ENCODE measurements at regions not wholly inside any gene's neighbourhood (a gene's known extent, or its start where the extent isn't known, plus 50 kb on each side); places are given as distances from the start of the nearest gene placed in this dataset.
"Not testable (repeated sequence)": the region's sequence is repeated elsewhere in the genome, so short reads cannot be mapped to it uniquely, and the experiment has no call there.

DNA sequence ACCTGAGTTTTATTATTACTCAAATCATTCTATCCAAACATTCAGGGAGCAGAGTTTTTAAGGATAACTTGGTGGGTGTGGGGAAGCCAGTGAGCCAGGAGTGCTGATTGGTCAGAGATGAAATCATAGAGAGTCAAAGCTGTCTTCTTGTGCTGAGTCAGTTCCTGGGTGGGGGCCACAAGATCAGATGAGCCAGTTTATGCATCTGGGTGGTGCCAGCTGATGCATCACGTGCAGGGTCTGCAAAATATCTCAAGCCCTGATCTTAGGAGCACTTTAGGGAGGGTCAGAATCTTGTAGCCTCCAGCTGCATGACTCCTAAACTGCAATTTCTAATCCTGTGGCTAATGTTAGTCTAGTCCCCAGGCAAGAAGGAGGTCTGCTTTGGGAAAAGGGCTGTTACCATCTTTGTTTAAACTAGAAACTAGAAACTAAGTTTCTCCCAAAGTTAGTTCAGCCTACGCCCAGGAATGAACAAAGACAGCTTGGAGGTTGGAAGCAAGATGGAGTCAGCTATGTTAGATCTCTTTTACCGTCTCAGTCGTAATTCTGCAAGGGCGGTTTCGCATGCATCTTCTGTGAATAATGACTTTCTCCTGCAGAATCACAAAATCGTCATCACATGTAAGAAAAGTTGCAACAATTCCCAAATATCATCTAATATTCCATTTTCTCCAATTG lies 97.5 kb downstream of the ZNF664 start:
- DNase-seq: not testable (repeated sequence)

DNA sequence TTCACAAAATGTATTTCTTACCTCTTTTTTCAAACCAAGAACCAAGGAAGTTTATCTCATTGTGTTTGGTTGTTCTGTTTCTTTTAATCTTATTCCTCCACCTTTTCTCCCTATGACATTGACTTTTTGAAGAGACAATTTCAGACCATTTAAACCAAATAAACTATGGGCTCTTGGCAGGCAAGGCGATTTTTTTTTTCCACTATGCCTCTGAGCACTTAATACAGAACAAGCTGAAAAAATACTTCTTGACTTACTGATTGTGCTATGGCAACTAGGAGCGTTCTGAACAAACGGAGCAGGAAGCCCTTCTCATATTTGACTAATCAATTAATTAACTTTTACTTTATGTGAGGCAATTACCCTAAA lies 98.0 kb downstream of the ZNF664 start:
- no peak for DNase-seq

DNA sequence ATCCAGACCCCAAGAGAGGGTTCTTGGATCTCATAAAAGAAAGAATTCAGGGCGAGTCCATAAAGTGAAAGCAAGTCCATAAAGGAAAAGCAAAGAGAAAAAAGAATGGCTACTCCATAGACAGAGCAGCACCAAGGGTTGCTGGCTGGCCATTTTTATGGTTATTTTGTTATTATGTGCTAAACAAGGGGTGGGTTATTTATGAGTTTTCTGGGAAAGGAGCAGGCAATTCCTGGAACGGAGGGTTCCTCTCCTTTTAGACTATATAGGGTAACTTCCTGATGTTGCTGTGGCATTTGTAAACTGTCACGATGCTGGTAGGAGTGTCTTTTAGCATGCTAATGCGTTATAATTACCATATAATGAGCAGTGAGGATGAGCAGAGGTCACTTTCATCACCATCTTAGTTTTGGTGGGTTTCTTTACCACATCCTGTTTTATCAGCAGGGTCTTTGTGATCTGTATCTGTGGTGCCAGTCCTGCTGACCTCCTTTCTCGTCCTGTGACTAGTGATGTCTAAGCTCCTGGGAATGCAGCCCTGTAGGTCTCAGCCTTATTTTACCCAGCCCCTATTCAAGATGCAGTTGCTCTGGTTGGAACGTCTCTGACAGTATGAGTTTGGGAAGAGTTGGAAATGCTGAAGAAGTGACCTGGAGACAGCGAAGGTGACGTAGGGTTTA lies 100.5 kb downstream of the ZNF664 start:
- no peak for DNase-seq

DNA sequence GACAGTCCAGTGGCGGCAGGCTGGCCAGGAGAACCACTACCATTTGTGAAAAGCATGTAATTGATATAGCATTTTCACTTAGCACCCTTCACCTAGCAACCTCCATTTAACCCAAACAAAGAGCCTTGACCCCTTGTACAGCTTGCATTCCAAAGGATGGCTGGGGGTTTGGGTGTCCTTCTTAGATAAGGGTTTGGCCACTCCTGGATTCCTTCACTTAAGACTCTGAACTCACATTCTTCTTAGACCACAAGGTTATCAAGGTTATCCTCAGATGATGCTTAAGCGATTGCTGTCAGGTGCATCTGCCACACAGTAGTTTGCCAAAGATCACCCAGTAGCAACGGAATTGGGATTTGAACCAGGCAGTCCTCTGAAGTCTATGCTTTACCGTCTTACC lies 102.8 kb downstream of the ZNF664 start:
- no peak for DNase-seq

DNA sequence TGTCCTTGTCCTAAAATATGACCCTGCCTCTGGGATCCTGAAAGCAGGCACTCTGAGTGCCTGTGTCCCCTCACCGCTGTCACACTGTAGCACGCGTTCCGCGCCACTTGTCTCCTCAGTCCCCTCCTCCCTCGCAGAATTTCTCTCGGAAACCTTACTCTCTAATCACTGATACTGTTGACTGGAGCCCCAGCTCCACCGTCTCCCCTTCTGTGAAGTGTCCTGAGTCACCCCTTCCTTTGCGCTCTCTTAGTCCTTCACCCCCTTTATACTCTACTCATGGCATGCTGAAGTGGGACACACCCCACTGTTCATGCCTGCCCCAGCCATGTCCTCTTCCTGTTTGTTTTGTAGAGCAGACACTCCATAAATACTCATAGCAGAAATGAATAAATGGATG lies 104.7 kb downstream of the ZNF664 start:
- no peak for DNase-seq

DNA sequence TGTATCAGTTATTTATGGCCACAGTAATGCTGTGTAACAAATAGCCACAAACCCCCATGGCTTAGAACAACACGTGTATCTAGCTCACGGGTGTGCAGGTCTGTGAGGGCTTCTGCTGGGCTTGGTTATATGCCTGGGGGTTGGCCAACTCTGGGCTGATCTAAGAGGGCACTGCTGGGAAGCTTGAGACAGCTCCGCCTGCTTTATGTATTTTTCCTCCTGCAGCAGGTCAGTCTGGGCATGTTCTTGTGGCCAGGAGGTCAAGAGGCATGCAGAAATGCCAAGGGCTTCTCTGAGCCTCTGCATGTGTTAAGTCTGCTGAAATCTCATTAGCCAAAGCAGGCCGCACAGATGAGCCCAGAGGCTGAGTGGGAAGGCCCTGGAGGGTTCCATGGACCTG lies 105.8 kb downstream of the ZNF664 start:
- DNase-seq: no peak

DNA sequence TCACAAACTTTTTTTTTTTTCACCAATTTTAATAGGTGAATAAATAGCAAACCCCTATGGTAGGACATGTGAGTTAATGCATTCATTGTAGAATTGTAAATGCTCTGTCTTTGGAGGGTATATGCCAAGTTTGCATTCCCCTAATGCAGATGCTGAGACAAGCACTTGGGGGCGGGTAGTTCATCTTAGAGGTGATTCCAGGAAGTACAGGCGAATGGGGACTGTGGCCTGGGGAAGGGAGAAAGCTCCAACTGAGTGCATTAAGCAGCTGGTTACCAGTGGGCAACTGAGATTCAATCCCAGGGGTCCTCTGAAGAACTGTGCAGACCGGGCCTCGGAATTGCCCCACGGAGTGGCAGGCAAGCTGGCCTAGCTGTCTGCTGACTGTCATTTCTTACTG lies 107.6 kb downstream of the ZNF664 start:
- no peak for DNase-seq

DNA sequence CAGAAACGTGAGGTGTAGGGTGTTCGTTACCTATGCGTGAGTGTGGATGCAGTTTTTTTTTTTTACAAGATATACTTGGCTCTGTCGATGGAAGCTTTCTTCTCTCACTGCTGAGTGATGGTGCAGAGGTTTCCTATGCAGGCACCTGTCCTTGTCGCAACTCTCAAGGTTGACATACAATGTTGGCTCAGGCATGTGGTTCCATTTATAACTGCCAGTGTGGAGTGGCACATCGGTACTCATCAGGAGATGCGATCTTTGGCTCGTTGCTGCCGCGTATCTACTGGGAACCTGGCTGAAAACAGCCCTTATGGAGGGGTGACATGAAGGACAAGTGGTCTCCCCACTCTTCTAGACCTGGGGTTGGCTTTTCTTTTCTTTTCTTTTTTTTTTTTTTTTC lies 109.0 kb downstream of the ZNF664 start:
- no peak for DNase-seq

DNA sequence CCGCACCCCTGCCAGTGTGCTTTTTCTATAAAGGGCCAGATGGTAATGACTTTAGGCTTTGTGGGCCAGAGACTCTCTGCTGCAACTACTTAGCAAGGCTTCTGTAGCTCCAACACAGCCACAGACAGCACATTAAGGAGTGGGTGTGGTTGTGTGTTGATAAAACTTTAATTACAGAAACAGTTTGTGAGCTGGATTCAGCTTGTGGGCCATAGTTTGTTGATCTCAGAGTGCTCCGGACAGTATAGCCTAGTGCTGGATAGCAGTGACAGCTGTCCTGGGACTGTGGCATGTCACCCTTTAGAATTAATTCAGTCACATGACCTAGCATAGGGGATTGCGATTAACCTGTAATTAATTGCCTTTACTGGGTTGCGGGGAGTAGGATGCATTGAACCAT lies 109.7 kb downstream of the ZNF664 start:
- no peak for DNase-seq

DNA sequence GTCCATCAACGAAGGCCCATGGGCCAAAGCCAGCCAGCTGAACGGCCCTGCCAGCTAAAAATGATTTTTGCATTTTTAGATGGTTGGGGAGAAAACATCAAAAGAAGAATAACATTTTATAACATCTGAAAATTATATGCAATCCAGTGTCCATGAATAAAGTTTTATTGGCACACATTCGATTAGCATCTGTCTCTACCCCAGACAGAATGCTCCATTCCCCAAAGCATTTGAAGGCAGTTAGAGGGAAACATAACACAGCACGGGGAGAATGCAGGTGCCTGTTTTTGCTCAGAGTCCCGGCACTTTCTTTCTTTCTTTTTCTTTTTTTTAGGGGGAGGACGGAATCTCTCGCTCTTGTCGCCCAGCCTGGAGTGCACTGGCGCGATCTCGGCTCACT lies 110.7 kb downstream of the ZNF664 start:
- no peak for DNase-seq

DNA sequence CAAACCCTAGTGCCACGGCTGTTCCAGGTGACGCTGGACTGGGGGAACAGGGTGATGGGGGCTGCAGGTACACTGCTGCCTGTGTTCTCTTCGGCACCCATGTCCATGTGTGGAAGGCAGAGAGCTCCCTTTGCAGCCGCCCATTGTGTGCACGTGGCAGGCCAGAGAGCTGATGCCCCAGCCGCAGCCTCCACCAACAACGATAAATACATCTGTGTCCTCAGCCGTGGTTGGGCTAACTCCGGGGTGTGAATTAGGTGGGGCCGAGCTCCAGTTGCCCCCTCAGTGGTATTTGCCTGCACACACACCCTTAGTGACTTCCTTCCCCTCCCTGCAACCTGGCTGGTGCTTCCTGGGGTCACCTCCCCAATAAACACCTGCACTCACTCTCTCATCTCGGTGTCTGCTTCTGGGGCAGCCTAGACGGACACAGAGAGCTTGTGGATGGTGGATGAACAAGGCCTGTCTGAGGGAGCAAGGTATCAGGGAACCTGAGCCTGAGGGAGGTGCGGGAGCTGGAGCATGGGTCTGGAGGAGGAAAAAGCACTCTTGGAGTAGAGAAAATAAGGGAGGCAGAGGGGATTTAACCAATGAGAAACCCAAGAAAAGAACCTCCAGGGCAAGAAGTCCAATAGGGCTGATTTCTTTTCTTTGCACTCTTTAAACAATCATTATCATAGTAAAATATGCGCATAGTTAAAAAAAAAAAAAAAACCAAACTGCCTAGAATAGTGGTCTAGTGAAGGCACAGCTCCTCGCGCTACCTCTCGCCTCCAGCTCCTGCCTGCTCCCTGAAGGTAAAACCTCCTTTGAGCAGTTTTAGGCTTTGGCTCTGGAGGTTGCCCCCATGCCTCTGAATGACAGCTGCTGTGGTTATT lies 112.6 kb downstream of the ZNF664 start:
- no peak for DNase-seq

DNA sequence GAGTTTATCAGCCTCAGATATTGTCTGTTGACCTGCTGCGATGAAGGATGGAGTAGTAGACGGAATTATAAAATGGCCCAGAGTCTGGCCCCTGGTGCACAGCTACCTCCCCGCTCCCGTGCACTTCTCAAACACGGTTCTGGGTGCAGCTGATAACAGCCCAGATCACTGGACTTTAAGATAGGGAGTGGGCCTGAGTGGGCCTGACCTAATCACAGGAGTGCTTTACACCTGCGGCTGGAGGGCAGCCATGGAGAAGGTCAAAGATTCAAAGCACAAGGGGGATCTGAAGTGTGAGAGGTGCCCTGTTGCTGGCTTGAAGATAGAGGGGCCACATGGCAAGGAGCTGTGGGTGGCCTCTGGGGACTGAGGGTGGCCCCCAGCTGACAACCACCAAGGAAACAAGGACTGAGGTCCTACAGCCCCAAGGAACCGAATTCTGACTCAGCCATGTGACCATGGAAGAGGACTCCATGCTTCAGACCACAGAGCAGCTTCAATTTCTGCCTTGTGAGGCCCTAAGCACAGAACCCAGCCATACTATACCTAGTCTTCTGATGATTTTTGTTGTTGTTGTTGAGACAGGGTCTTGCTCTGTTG lies 113.4 kb downstream of the ZNF664 start:
- no peak for DNase-seq

DNA sequence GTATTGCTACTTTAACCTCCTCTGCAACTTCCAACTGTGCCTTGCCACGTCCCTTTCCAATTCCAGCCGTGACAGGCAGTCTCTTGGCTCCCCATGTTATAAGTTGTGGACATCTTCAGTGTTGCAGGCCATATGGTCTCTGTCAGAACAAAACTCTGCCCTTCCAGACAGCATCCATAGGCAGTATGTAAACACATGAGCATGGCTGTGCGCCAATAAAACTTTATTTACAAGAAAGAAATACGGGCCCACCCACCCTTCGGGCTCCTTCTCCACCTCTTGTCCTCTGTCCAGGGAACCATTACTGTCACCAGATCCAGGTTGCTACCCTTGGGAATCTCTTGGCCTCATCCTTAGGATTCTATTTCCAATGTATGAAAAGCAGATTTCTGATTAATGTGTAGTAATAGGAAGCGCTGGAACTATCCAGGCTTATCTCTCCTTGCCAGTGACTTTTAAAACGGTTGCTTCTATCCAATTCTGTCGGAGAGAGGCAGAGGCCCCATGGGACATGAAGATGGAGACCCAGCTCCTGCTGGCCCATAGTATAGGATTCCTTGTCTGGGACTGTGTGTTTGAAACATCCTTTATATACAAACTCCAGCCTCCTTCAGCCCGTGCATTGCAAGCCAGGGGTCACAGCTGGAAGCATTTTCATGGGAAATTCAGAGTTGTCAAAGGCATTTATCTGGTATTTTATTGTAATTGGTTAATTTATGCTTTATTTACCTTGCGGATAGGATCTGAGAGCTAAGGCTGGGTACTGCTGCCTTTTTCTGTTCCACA lies 114.4 kb downstream of the ZNF664 start:
- DNase-seq: no peak

DNA sequence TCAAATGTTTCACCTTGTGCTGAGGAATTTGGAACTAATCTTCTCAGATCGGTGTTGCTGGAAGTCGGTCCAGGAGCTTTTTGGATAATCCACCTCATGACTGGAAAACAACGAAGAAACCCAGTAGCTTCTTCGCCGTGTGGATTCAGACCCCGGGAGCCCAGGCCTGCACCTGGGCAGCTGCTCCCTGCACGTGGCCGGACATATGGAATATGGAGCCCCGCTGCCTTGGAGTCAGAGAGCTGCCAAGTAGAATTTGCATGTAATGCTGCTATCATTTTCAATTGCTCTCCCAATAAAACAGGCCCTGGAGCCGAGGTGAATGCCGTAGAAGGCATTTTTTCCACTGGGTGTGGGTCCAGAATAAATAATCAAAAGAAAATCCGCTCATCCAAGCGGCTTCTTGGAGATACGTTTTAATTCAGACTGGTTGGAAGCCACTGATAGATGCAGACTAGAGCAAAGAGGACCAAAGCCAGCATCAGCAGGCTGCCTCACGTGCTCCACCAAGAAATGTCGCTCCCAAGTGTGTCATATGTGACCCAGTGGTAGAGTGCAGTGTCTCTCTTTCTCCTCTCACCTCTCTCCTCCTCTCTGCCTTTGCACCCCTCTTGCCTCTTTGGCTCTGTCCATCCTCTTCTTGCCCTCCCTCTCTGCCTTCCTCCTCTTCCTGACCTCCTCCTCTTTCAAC lies 115.3 kb downstream of the ZNF664 start:
- DNase-seq: no peak

DNA sequence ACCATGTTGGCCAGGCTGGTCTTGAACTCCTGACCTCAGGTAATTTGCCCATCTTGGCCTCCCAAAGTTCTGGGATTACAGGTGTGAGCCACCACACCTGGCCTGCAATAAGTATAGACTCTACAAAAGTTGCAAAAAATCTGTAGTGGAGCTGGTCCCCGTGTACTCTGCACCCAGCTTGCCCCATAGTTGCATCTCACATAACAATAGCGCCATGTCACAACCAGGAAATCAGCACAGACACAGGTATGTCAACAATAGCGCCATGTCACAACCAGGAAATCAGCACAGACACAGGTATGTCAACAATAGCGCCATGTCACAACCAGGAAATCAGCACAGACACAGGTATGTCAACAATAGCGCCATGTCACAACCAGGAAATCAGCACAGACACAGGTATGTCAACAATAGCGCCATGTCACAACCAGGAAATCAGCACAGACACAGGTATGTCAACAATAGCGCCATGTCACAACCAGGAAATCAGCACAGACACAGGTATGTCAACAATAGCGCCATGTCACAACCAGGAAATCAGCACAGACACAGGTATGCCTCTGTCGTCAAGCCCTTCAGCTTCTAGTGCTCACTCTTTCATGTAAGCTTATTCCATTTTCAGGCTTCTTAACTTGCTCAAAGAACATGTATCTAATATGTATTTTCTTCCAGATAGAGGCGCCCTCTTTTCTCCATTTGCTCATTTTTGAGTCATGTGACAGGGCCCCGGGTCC lies 116.3 kb downstream of the ZNF664 start:
- not testable (repeated sequence) for DNase-seq

DNA sequence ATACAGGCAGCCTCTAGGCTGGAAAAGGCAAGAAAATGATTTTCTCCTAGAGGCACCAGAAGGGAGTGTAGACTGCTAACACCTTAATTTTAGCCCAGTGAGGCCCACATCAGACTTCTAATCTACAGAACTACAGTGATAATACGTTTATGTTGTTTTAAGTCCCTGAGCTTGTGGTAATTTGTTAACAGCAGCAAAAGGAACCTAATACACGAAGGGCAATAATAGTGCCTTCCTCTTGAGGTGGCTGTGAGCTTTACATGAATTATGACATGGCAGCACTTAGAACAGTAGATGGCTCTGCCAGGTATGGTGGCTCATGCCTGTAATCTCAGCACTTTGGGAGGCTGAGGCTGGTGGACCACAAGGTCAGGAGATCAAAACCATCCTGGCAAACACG lies 118.8 kb downstream of the ZNF664 start:
- DNase-seq: no peak

DNA sequence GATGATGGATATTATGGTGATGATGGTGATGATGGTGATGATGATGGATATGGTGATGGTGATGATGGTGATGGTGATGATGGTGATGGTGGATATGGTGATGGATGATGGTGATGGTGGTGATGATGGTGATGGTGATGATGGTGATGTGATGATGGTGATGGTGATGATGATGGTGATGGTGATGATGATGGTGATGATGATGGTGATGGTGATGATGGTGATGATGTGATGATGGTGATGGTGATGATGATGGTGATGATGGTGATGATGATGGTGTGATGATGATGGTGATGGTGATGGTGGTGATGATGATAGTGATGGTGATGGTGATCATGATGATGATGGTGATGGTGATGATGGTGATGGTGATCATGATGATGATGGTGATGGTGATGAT lies 119.5 kb downstream of the ZNF664 start:
- not testable (repeated sequence) for DNase-seq

DNA sequence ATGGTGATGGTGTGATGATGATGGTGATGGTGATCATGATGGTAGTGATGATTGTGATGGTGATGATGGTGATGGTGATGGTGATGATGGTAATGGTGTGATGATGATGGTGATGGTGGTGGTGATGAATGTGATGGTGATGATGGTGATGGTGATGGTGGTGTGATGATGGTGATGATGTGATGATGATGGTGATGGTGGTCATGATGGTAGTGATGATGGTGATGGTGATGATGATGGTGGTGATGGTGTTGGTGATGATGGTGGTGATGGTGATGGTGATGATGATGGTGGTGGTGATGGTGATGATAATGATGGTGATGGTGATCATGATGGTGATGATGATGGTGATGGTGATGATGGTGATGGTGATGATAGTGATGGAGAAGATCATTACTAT lies 120.3 kb downstream of the ZNF664 start:
- no peak for DNase-seq

DNA sequence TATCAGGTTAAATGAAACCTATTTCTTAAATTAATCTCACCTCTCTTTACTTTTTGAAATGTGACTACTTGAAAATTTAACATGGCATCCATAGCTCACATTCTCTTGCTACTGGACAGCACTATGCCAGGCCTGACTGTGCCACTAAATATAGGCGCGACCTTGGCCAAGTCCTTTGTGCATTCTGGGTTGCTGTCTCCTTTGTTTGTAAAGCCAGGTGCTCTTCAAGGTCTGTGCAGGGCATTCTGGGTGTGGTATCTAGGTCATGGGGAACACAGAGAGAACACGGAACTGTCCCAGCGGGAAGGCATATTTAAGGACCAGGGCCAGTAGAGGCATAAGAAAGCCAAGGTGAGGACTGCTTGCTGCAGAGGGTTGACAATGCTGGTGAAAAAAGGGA lies 121.2 kb downstream of the ZNF664 start:
- DNase-seq: no peak

DNA sequence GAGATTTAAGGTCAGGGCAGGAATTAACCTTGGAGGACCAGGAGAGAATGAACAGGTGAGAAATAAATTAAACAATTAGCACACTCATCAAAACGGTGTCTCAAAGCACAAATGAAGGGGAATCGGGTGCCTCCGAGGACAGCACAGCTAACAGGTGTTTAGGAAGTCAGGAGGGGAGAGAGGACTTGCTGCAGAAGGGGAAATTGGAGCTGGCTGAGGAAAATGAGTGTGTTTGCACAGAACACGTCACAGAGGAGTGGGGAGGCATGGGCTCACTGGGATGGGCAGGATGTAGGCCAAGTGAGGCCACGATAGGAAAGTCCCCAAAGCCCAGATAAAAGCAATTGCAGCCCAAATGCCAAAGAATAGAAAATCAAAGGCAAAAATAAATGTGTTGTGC lies 121.7 kb downstream of the ZNF664 start:
- DNase-seq: no peak

DNA sequence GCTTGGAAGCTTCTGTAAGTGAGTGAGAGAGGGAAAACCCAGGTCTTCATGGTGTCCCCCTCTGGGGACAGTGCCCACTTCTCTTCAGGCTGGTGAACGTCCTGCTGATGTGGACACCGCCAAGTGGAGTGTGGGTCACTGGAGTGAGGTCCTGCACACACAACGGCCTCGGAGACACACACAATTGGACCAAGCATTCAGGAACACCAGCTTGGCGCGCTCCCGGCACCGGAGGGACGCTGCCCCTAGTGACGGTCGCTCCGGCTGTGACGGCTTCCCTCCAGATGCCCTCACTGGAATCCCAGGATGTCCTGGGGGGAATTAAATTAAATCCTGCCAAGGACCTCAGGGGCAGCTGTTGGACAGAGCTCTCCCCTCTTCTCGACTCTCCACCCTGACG lies 123.1 kb downstream of the ZNF664 start:
- DNase-seq: no peak

All from CD4-positive, alpha-beta T cell treated with Interferon alpha-2 for 1 hour (primary cell).